ENCODE measurements at regions not wholly inside any gene's neighbourhood (a gene's known extent, or its start where the extent isn't known, plus 50 kb on each side); places are given as distances from the start of the nearest gene placed in this dataset.

- H3K18ac ChIP-seq (ENCODE audit: extremely low read depth, low read length) = no peak overlapping the region
- no peak overlapping the region for H4K5ac ChIP-seq (ENCODE audit: insufficient read length, low read depth, low read length)
- no peak overlapping the region for H3K56ac ChIP-seq (replicated peaks; ENCODE audit: insufficient read length, low read depth, low read length)
- no peak overlapping the region for H3K23ac ChIP-seq (ENCODE audit: insufficient read length)
- DNase-seq (ENCODE audit: low read depth in 1 of 2, low spot score in 2 of 2) = no peak
- H3K4me1 ChIP-seq (replicated peaks in 1 of 4; ENCODE audit: control insufficient read depth in 3 of 4, insufficient read depth in 4 of 4, low read length in 3 of 4) = no peaks in the 10 kb centered on the region
- 91% methylated on average over 6 of the region's 6 CpGs; no CpG with 5 or more reads in 1 of the 2 experiments for WGBS, 2 experiments (ENCODE audit: extremely low coverage in 1 of 2, insufficient coverage in 1 of 2, insufficient read length in 1 of 2, insufficient replicate concordance in 2 of 2, low coverage in 1 of 2, low lambda C conversion rate in 2 of 2, missing lambda C conversion rate in 1 of 2)
- no peak overlapping the region for H2BK15ac ChIP-seq (ENCODE audit: low read length)
- H2BK5ac ChIP-seq (ENCODE audit: low read depth, low read length) = no peak overlapping the region
- H3K36me3 ChIP-seq (ENCODE audit: control insufficient read depth in 2 of 4, insufficient read depth in 4 of 4, low read length in 3 of 4) = no peaks in the 10 kb centered on the region
- no peak for FAIRE-seq
- no peak overlapping the region for H2BK120ac ChIP-seq (replicated peaks; ENCODE audit: low read depth, low read length)
- no peaks in the 10 kb centered on the region for H3K23me2 ChIP-seq (ENCODE audit: low read depth, low read length)
- H4K20me1 ChIP-seq (replicated peaks in 1 of 2; ENCODE audit: control insufficient read depth in 1 of 2, insufficient read depth in 2 of 2, low read length in 2 of 2) = no peaks in the 10 kb centered on the region
- H3K9me3 ChIP-seq (ENCODE audit: insufficient read depth in 2 of 2, low read depth in 1 of 2, low read length in 1 of 2) = no peaks in the 10 kb centered on the region
- no peak overlapping the region for H2BK20ac ChIP-seq (ENCODE audit: low read length)
- no peak overlapping the region for H3K9ac ChIP-seq (replicated peaks in 1 of 4; ENCODE audit: extremely low read depth in 1 of 4, low read depth in 3 of 4, low read length in 3 of 4)
- no peaks in the 10 kb centered on the region for H3K79me2 ChIP-seq (ENCODE audit: control insufficient read depth in 1 of 2, insufficient read depth in 2 of 2, low read length in 2 of 2)
- no peak overlapping the region for H4K8ac ChIP-seq (ENCODE audit: extremely low read depth, insufficient read depth, low read length)
- H3K27ac ChIP-seq (ENCODE audit: low read depth, low read length) = no peak overlapping the region
- CTCF ChIA-PET (ENCODE audit: partially characterized antibody) = interaction anchor here (1.0 to 1.3 kb wide), 6 partner anchors 9 to 347 kb away, joined by 3 to 4 read pairs (median 3); no protein-coding TSS in a partner anchor
- no peaks in the 10 kb centered on the region; a peak in 1 of 7 replicates for H3K27me3 ChIP-seq (replicated peaks in 1 of 4; ENCODE audit: control insufficient read depth in 3 of 4, extremely low read depth in 1 of 4, insufficient read depth in 3 of 4, low read length in 3 of 4)
- no peak overlapping the region for H2BK12ac ChIP-seq (ENCODE audit: low read depth, low read length)
- no peaks in the 10 kb centered on the region for H3K79me1 ChIP-seq (ENCODE audit: low read depth, low read length)
- no peak overlapping the region for H3K4ac ChIP-seq (replicated peaks; ENCODE audit: insufficient read length, low read depth, low read length)
- no peak for TF ChIP-seq CBX5 (IDR thresholded peaks at IDR 0.05; ENCODE audit: low read depth, low read length)
- no peak for TF ChIP-seq TEAD4 (IDR thresholded peaks at IDR 0.05; ENCODE audit: low read depth, low read length)
- TF ChIP-seq TBP (IDR thresholded peaks at IDR 0.05; ENCODE audit: low read depth, low read length) = no peak
- no peak for TF ChIP-seq EZH2 (IDR thresholded peaks at IDR 0.05; ENCODE audit: low read depth, low read length, severe bottlenecking)
- TF ChIP-seq RBBP5 (IDR thresholded peaks at IDR 0.05; ENCODE audit: borderline replicate concordance, low read depth, low read length) = no peak
- no peak for TF ChIP-seq KDM4A (IDR thresholded peaks at IDR 0.05; ENCODE audit: low read depth, low read length, severe bottlenecking)
- TF ChIP-seq YY1 (IDR thresholded peaks at IDR 0.05; ENCODE audit: low read depth, low read length) = no peak
- no peak for TF ChIP-seq BRCA1 (IDR thresholded peaks at IDR 0.05; ENCODE audit: low read depth, low read length)
- TF ChIP-seq JUN (IDR thresholded peaks at IDR 0.05; ENCODE audit: low read depth, low read length) = no peak
- no peak for TF ChIP-seq CTBP2 (IDR thresholded peaks at IDR 0.05; ENCODE audit: borderline replicate concordance, insufficient read depth, insufficient read length, low read length)
- no peak for TF ChIP-seq RNF2 (IDR thresholded peaks at IDR 0.05; ENCODE audit: borderline replicate concordance, low read depth, low read length, missing control alignments, poor library complexity, severe bottlenecking)
- H4K91ac ChIP-seq (replicated peaks; ENCODE audit: insufficient read length, low read length) = no peak overlapping the region
- no peak overlapping the region for H3K14ac ChIP-seq (ENCODE audit: insufficient read length)
- POLR2A ChIA-PET (ENCODE audit: partially characterized antibody) = interaction anchor here (0.8 kb wide), 1 partner anchor 19 kb away, joined by 3 read pairs; no protein-coding TSS in a partner anchor
- no peak overlapping the region for H3K4me3 ChIP-seq (ENCODE audit: extremely low read depth in 1 of 4, insufficient read depth in 2 of 4, low read depth in 3 of 4, low read length in 4 of 4)
- H3K4me2 ChIP-seq (ENCODE audit: insufficient read depth in 1 of 2, low read depth in 2 of 2, low read length in 2 of 2) = no peak overlapping the region
- H2AFZ ChIP-seq (ENCODE audit: low read length) = no peak overlapping the region
- no peak overlapping the region for H2AK5ac ChIP-seq (ENCODE audit: low read depth, low read length)
These were observed 93.4 kb upstream of the KCNE2 start for GRCh38 chr21:34270411-34270810.

All from H1 (cell line).